HEK293 (cell line): ENCODE measurements at regions not wholly inside any gene's neighbourhood (a gene's known extent, or its start where the extent isn't known, plus 50 kb on each side); places are given as distances from the start of the nearest gene placed in this dataset.

Source experiments
- CTCF ChIA-PET: fragments of 350-600 bp; formaldehyde crosslinking; extraction: SDS; loops from one replicate; lab custom pipeline; 2021; ENCODE audit warnings: antibody characterized with exemption; lab: Yijun Ruan, JAX
- POLR2A ChIA-PET: fragments of 300-600 bp; formaldehyde crosslinking; extraction: SDS; loops from one replicate; lab custom pipeline; 2020; ENCODE audit warnings: antibody characterized with exemption, inconsistent platforms; lab: Yijun Ruan, JAX
- H3K27ac ChIP-seq: fragments of 200-500 bp; sonication (Bioruptor generic); 2 replicates; pipeline ENCODE4 v1.5.1; 2014; ENCODE audit warnings: low read depth, low read length, control low read depth, inconsistent platforms; ENCODE audit errors: extremely low read depth
- H3K36me3 ChIP-seq, 2 experiments: fragments of 200-500 bp in 1 of 2; sonication (Bioruptor generic) in 1 of 2; 1 replicate in 1 of 2; 2 replicates in 1 of 2; pipeline ENCODE4 v1.5.1; 2014 to 2017; ENCODE audit warnings: inconsistent platforms in 2 of 2, low read length in 2 of 2; ENCODE audit not compliant: control insufficient read depth in 2 of 2, insufficient read depth in 1 of 2
- H3K4me1 ChIP-seq: fragments of 200-500 bp; sonication (Bioruptor generic); 2 replicates; pipeline ENCODE4 v1.5.1; 2014; ENCODE audit warnings: mild to moderate bottlenecking, low read length, inconsistent platforms; ENCODE audit not compliant: control insufficient read depth, insufficient read depth
- H3K4me3 ChIP-seq: 2 replicates; pipeline ENCODE4 v1.5.1; 2011; ENCODE audit warnings: low read depth, mild to moderate bottlenecking, control low read depth, low read length, moderate library complexity
- H3K9me3 ChIP-seq: fragments of 200-500 bp; sonication (Bioruptor generic); 2 replicates; pipeline ENCODE4 v1.5.1; 2014; ENCODE audit warnings: low read depth, low read length, inconsistent platforms; ENCODE audit not compliant: control insufficient read depth, insufficient read depth
- GLI2 ChIP-seq: fragments of 450-650 bp; formaldehyde crosslinking; IDR thresholded peaks from 2 replicates; pipeline ENCODE4; 2017; ENCODE audit warnings: missing biosample characterization, missing genetic modification characterization, low read depth, borderline replicate concordance
- MEIS1 ChIP-seq: sonication (generic); formaldehyde crosslinking; IDR thresholded peaks from 2 replicates; pipeline ENCODE4 v1.8.1; 2022; ENCODE audit warnings: missing genetic modification reagents, mild to moderate bottlenecking, borderline replicate concordance
- RBAK ChIP-seq: fragments of 450-650 bp; formaldehyde crosslinking; IDR thresholded peaks from 2 replicates; pipeline ENCODE4 v1.5.1; 2016; ENCODE audit warnings: missing biosample characterization, missing genetic modification characterization
- ZBTB48 ChIP-seq: fragments of 450-650 bp; formaldehyde crosslinking; IDR thresholded peaks from 2 replicates; pipeline ENCODE4 v1.5.1; 2016; ENCODE audit warnings: missing biosample characterization, missing genetic modification characterization
- ZNF132 ChIP-seq: fragments of 450-650 bp; formaldehyde crosslinking; IDR thresholded peaks from 2 replicates; pipeline ENCODE4 v1.5.1; 2017; ENCODE audit warnings: missing biosample characterization, missing genetic modification characterization, borderline replicate concordance
- ZNF202 ChIP-seq: fragments of 450-650 bp; formaldehyde crosslinking; IDR thresholded peaks from 2 replicates; pipeline ENCODE4 v1.5.1; 2016; ENCODE audit warnings: missing biosample characterization, missing genetic modification characterization, borderline replicate concordance
- ZNF211 ChIP-seq: fragments of 450-650 bp; formaldehyde crosslinking; IDR thresholded peaks from 2 replicates; pipeline ENCODE4 v1.5.1; 2016; ENCODE audit warnings: low read depth, missing biosample characterization, missing genetic modification characterization
- ZNF37A ChIP-seq: fragments of 450-650 bp; IDR thresholded peaks from 2 replicates; pipeline ENCODE4 v1.5.1; 2018; ENCODE audit warnings: missing biosample characterization, missing genetic modification characterization
- ZNF514 ChIP-seq: fragments of 450-650 bp; formaldehyde crosslinking; IDR thresholded peaks from 2 replicates; pipeline ENCODE4 v1.5.1; 2016; ENCODE audit warnings: missing biosample characterization, missing genetic modification characterization
- ZNF529 ChIP-seq: fragments of 450-650 bp; formaldehyde crosslinking; IDR thresholded peaks from 2 replicates; pipeline ENCODE4 v1.5.1; 2017; ENCODE audit warnings: missing genetic modification characterization, missing biosample characterization; ENCODE audit not compliant: insufficient replicate concordance
- ZNF558 ChIP-seq: fragments of 450-650 bp; formaldehyde crosslinking; IDR thresholded peaks from 2 replicates; pipeline ENCODE4 v1.5.1; 2016; ENCODE audit warnings: missing biosample characterization, missing genetic modification characterization
- ZNF629 ChIP-seq: fragments of 450-650 bp; formaldehyde crosslinking; IDR thresholded peaks from 2 replicates; pipeline ENCODE4 v1.5.1; 2017; ENCODE audit warnings: missing biosample characterization, missing genetic modification characterization
- ZNF664 ChIP-seq: fragments of 450-650 bp; formaldehyde crosslinking; IDR thresholded peaks from 2 replicates; pipeline ENCODE4 v1.5.1; 2016; ENCODE audit warnings: missing biosample characterization, missing genetic modification characterization
- ZNF76 ChIP-seq: fragments of 450-650 bp; formaldehyde crosslinking; IDR thresholded peaks from 2 replicates; pipeline ENCODE4; 2016; ENCODE audit warnings: low read depth, missing biosample characterization, missing genetic modification characterization, borderline replicate concordance
- TF ChIP-seq, protein P1 (sequence below): fragments of 450-650 bp; formaldehyde crosslinking; IDR thresholded peaks from 2 replicates; pipeline ENCODE4 v1.5.1; 2016; ENCODE audit warnings: missing biosample characterization, missing genetic modification characterization
- TF ChIP-seq, protein P2 (sequence below): fragments of 450-650 bp; formaldehyde crosslinking; IDR thresholded peaks from 2 replicates; pipeline ENCODE4 v1.5.1; 2016; ENCODE audit warnings: missing biosample characterization, missing genetic modification characterization
- TF ChIP-seq, protein P3 (sequence below): fragments of 450-650 bp; formaldehyde crosslinking; IDR thresholded peaks from 2 replicates; pipeline ENCODE4 v1.5.1; 2016; ENCODE audit warnings: missing biosample characterization, missing genetic modification characterization
- TF ChIP-seq, protein P4 (sequence below): fragments of 450-650 bp; formaldehyde crosslinking; optimal IDR thresholded peaks from 2 replicates; pipeline ENCODE3; 2016; ENCODE audit warnings: missing biosample characterization, mild to moderate bottlenecking, missing genetic modification characterization
- TF ChIP-seq, protein P5 (sequence below): fragments of 450-650 bp; formaldehyde crosslinking; conservative IDR thresholded peaks from 2 replicates; pipeline ENCODE4 v1.5.1; 2016; ENCODE audit warnings: low read depth, missing biosample characterization, missing genetic modification characterization
- TF ChIP-seq, protein P6 (sequence below): fragments of 450-650 bp; formaldehyde crosslinking; IDR thresholded peaks from 2 replicates; pipeline ENCODE4 v1.5.1; 2016; ENCODE audit warnings: missing biosample characterization, missing genetic modification characterization

DNA sequence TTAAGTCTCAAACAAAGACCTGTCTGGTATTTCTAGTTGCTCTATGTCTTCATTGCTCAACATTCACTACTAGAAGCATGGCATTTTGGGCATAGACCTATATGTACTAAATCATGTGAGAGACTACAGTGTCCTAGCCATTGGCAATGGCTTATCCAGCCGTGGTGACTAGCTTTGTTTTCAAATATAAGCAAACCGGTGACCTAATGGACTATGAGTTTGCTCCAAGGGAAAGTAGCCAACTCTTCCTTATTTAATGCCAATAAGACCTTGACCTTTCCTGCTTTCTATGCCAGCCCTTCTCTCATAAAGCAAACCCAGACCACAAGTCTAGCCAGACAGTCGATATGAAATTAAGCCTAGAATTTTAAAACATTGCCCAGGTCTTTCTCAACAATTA, 113.7 kb upstream of the CREB1 start:
- TF ChIP-seq, protein P1, sequence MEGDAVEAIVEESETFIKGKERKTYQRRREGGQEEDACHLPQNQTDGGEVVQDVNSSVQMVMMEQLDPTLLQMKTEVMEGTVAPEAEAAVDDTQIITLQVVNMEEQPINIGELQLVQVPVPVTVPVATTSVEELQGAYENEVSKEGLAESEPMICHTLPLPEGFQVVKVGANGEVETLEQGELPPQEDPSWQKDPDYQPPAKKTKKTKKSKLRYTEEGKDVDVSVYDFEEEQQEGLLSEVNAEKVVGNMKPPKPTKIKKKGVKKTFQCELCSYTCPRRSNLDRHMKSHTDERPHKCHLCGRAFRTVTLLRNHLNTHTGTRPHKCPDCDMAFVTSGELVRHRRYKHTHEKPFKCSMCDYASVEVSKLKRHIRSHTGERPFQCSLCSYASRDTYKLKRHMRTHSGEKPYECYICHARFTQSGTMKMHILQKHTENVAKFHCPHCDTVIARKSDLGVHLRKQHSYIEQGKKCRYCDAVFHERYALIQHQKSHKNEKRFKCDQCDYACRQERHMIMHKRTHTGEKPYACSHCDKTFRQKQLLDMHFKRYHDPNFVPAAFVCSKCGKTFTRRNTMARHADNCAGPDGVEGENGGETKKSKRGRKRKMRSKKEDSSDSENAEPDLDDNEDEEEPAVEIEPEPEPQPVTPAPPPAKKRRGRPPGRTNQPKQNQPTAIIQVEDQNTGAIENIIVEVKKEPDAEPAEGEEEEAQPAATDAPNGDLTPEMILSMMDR (tag by site-specific recombination) = no peak
- Histone ChIP-seq H3K9me3 (no peaks in the 10 kb centered on the region), H3K4me3 (no peak overlapping the region), H3K27ac (no peak overlapping the region), H3K36me3 (no peaks in the 10 kb centered on the region), H3K4me1 (no peaks in the 10 kb centered on the region)
- ChIA-PET CTCF (no interaction called here), POLR2A (no interaction called here)

DNA sequence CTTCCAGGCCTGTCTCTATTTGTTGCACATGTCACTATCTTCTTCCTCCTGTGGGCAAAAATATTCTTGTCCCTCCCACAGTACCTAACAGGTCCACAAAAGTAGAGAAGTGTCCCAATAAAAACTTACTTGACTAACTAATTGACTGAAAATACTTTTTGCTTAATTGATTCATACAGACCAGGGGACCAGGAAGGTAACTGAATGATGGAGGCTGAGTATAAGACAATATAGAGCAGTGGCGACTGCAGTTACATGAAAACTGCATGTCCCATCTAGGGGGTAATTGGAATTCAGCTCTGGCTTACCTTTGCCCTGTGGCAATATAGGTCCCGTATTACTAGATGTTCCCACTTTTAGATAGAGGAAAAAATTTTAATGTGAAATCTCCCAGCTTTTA, 112.9 kb upstream of the CREB1 start:
- H3K27ac ChIP-seq = no peak overlapping the region
- H3K9me3 ChIP-seq = no peaks in the 10 kb centered on the region
- H3K4me1 ChIP-seq = no peaks in the 10 kb centered on the region
- H3K4me3 ChIP-seq = no peak overlapping the region
- CTCF ChIA-PET = no interaction called here
- H3K36me3 ChIP-seq = no peaks in the 10 kb centered on the region
- TF ChIP-seq ZNF202 (tag by site-specific recombination) = no peak
- TF ChIP-seq, protein P2, sequence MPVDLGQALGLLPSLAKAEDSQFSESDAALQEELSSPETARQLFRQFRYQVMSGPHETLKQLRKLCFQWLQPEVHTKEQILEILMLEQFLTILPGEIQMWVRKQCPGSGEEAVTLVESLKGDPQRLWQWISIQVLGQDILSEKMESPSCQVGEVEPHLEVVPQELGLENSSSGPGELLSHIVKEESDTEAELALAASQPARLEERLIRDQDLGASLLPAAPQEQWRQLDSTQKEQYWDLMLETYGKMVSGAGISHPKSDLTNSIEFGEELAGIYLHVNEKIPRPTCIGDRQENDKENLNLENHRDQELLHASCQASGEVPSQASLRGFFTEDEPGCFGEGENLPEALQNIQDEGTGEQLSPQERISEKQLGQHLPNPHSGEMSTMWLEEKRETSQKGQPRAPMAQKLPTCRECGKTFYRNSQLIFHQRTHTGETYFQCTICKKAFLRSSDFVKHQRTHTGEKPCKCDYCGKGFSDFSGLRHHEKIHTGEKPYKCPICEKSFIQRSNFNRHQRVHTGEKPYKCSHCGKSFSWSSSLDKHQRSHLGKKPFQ (tag by site-specific recombination) = no peak
- TF ChIP-seq ZNF629 (tag by site-specific recombination) = no peak
- TF ChIP-seq ZNF37A (tag by site-specific recombination) = no peak
- TF ChIP-seq ZNF132 = no peak
- no peak for TF ChIP-seq ZNF211 (tag by site-specific recombination)
- TF ChIP-seq ZNF529 (tag by site-specific recombination) = no peak
- TF ChIP-seq ZNF664 (tag by site-specific recombination) = no peak
- TF ChIP-seq, protein P3, sequence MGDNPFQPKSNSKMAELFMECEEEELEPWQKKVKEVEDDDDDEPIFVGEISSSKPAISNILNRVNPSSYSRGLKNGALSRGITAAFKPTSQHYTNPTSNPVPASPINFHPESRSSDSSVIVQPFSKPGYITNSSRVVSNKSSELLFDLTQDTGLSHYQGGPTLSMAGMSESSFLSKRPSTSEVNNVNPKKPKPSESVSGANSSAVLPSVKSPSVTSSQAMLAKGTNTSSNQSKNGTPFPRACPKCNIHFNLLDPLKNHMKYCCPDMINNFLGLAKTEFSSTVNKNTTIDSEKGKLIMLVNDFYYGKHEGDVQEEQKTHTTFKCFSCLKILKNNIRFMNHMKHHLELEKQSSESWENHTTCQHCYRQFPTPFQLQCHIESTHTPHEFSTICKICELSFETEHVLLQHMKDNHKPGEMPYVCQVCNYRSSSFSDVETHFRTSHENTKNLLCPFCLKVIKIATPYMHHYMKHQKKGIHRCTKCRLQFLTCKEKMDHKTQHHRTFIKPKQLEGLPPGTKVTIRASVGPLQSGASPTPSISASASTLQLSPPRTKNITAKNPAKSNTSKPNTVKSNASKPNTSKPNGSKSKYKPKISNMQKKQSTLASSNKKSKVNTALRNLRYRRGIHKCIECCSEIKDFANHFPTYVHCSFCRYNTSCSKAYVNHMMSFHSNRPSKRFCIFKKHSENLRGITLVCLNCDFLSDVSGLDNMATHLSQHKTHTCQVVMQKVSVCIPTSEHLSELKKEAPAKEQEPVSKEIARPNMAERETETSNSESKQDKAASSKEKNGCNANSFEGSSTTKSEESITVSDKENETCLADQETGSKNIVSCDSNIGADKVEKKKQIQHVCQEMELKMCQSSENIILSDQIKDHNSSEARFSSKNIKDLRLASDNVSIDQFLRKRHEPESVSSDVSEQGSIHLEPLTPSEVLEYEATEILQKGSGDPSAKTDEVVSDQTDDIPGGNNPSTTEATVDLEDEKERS (tag by site-specific recombination) = no peak
- TF ChIP-seq MEIS1 (CRISPR knock-in tag) = no peak
- no peak for TF ChIP-seq RBAK (tag by site-specific recombination)
- no peak for TF ChIP-seq ZNF76 (tag by site-specific recombination)
- POLR2A ChIA-PET = no interaction called here

DNA sequence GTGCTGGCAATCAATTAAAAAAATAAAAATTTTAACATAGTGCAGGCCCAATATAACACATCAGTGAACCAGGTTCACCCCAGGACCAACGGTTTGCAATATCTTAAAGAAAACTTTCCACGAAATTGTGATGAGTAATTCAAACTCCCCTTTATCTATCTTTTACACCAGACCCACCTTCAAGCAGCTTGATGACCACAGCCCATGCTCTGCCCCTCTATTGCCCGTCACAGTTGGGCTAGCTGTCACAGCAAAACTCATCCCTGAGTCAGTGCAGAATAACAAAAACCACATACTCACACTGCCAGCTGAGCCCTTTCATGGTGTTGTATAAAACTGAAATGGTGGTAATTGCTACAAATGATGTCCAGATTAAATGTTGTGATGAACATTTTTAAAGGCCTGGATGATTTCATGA, 112.5 kb upstream of the CREB1 start:
- H3K4me1 ChIP-seq = no peaks in the 10 kb centered on the region
- H3K36me3 ChIP-seq = no peaks in the 10 kb centered on the region
- no peak overlapping the region for H3K4me3 ChIP-seq
- TF ChIP-seq, protein P4, sequence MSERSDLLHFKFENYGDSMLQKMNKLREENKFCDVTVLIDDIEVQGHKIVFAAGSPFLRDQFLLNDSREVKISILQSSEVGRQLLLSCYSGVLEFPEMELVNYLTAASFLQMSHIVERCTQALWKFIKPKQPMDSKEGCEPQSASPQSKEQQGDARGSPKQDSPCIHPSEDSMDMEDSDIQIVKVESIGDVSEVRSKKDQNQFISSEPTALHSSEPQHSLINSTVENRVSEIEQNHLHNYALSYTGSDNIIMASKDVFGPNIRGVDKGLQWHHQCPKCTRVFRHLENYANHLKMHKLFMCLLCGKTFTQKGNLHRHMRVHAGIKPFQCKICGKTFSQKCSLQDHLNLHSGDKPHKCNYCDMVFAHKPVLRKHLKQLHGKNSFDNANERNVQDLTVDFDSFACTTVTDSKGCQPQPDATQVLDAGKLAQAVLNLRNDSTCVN (tag by site-specific recombination) = no peak
- TF ChIP-seq ZBTB48 (tag by site-specific recombination) (no peak), ZNF514 (tag by site-specific recombination) (no peak), ZNF558 (tag by site-specific recombination) (no peak), GLI2 (tag by site-specific recombination) (no peak)
- TF ChIP-seq, protein P5, sequence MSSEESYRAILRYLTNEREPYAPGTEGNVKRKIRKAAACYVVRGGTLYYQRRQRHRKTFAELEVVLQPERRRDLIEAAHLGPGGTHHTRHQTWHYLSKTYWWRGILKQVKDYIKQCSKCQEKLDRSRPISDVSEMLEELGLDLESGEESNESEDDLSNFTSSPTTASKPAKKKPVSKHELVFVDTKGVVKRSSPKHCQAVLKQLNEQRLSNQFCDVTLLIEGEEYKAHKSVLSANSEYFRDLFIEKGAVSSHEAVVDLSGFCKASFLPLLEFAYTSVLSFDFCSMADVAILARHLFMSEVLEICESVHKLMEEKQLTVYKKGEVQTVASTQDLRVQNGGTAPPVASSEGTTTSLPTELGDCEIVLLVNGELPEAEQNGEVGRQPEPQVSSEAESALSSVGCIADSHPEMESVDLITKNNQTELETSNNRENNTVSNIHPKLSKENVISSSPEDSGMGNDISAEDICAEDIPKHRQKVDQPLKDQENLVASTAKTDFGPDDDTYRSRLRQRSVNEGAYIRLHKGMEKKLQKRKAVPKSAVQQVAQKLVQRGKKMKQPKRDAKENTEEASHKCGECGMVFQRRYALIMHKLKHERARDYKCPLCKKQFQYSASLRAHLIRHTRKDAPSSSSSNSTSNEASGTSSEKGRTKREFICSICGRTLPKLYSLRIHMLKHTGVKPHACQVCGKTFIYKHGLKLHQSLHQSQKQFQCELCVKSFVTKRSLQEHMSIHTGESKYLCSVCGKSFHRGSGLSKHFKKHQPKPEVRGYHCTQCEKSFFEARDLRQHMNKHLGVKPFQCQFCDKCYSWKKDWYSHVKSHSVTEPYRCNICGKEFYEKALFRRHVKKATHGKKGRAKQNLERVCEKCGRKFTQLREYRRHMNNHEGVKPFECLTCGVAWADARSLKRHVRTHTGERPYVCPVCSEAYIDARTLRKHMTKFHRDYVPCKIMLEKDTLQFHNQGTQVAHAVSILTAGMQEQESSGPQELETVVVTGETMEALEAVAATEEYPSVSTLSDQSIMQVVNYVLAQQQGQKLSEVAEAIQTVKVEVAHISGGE (tag by site-specific recombination) = no peak
- TF ChIP-seq, protein P6, sequence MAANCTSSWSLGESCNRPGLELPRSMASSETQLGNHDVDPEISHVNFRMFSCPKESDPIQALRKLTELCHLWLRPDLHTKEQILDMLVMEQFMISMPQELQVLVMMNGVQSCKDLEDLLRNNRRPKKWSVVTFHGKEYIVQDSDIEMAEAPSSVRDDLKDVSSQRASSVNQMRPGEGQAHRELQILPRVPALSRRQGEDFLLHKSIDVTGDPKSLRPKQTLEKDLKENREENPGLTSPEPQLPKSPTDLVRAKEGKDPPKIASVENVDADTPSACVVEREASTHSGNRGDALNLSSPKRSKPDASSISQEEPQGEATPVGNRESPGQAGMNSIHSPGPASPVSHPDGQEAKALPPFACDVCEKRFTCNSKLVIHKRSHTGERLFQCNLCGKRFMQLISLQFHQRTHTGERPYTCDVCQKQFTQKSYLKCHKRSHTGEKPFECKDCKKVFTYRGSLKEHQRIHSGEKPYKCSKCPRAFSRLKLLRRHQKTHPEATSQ (tag by site-specific recombination) = no peak
- ChIA-PET POLR2A (no interaction called here), CTCF (no interaction called here)
- no peaks in the 10 kb centered on the region for H3K9me3 ChIP-seq
- no peak overlapping the region for H3K27ac ChIP-seq
